HepG2 (cell line): ENCODE measurements at regions not wholly inside any gene's neighbourhood (a gene's known extent, or its start where the extent isn't known, plus 50 kb on each side); places are given as distances from the start of the nearest gene placed in this dataset.

Experiments used
- KDM4B ChIP-seq: sonication (generic); formaldehyde crosslinking; IDR thresholded peaks from 2 replicates; pipeline ENCODE4 v1.4.0; 2020; ENCODE audit warnings: missing genetic modification reagents
- KLF6 ChIP-seq: IDR thresholded peaks from 2 replicates; pipeline ENCODE4 v1.8.0; 2016; ENCODE audit warnings: missing biosample characterization, missing genetic modification reagents
- PBX3 ChIP-seq: sonication (generic); formaldehyde crosslinking; IDR thresholded peaks from 2 replicates; pipeline ENCODE4 v1.8.1; 2023; ENCODE audit warnings: missing genetic modification reagents, inconsistent platforms, borderline replicate concordance
- SRF ChIP-seq: IDR thresholded peaks from 2 replicates; pipeline ENCODE4 v1.6.1; 2011; ENCODE audit warnings: mild to moderate bottlenecking, low read depth, low read length, moderate library complexity

GRCh38 chr2:234733795-234734600 is 217.8 kb upstream of the SH3BP4 start:
- TF ChIP-seq KLF6 (CRISPR knock-in tag): no peak
- no peak for TF ChIP-seq SRF
- no peak for TF ChIP-seq KDM4B
- no peak for TF ChIP-seq PBX3
